DMS79 treated with DMSO at 0.1 percent for 48 hours (cell line): ENCODE measurements at regions not wholly inside any gene's neighbourhood (a gene's known extent, or its start where the extent isn't known, plus 50 kb on each side); places are given as distances from the start of the nearest gene placed in this dataset.

Source experiments
- DNase-seq: peaks from one replicate; lab custom pipeline; 2025; lab: John Stamatoyannopoulos, UW

DNA sequence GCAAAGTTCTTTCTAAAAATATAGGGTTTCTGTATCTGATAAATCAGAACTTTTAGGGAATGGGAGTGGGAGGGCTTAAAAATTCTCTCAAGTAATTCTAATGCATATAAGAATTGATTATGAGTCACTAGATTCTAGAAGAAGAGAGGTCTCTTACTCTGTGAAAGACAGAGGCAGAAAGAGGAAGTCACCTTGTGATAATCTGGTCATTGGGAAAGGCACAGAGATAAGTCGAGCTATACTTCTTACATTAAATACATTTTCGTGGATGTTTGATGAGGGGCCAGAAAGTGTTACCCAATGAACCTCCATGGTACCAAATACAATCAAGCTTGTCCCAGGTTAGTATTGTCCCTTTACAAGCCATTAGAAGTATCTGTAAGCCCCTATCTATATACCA is 134.4 kb downstream of the MAD2L1 start:
- DNase-seq = no peak

DNA sequence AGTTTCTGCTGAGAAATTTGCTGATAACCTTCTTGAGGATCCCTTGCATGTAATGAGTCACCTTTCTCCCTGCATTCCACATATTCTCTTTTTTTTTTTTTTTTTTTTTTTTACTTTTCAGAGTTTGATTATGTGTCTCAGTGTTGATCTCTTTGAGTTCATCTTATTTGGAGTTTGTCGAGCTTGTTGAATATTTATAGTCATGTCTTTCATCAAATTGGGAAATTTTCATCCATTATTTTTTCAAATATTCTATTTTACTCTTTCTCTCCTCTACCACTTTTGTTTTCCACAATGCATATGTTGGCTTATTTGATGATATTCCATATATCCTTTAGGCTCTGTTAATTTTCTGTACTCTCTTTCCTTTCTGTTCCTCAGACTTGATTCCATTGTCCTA is 136.1 kb downstream of the MAD2L1 start:
- no peak for DNase-seq

DNA sequence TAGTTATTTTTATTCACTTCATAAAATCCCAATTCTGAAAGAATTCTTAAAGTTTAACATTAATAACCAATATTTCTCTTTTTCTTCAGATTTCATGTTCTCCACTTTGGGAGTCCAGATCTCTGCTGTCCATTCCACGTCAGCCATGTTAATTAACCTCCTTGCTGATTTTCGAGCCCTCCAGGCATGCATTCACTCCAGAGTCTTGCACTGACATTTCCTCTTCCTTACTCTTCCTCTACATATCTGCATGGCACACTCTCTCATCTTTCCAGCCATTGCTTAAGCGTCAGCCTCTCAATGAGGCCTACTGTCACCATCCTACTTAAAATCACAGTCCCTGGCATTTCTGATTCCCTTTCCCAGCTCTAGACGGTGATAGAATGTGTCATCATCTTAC is 144.8 kb downstream of the MAD2L1 start:
- no peak for DNase-seq

DNA sequence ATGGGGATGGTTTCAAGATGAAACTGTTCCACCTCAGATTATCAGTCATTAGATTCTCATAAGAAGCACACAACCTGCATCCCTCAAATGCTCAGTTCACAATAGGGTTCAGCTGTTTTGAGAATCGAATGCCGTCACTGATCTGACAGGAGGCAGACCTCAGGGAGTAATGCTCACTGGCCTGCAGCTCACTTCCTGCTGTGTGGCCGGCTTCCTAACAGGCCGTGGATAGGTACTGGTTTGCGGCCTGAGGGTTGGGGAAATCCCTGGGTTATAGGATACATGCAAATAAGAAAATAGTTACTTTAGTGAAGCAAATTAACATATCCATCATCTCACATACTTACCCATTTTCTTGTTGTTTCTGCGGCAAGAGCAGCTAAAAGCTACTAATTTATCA is 160.4 kb downstream of the MAD2L1 start:
- DNase-seq = no peak

DNA sequence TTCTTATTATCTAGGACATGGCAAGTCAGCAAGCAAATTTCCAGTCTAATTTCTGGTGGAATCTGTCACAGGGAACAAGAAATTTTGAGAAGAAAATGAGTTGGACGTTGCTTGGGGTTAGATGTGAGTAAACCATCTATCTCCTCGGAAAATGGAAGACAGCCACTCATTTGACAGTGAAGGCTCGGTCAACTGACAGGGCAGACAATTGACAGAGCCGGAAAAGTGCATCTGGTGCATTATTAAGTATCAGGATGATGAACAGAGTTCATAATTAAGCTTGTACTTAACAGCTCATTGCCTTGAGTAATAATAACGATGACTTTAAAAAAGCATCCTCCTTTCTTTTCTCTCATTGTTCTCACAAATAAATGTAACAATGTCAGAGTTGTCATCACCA is 168.4 kb downstream of the MAD2L1 start:
- no peak for DNase-seq

DNA sequence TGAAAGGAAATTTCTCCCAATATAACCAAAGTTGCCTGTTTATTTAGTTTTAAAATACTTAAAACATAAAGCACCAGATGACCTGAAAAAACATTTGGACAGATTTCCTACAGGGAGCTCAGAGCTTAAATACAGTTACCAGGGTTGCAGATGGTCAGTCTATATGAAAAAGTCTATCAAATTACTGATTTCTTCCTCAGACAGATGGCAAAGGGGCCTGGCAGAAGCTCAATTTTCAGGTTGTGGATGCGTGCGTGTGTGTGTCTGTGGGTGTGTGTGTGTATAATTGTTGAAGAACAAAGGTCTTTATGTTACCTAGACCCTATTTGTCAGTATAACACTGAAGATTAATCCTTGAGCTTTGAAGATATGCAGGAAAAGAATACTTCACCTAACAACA is 169.4 kb downstream of the MAD2L1 start:
- no peak for DNase-seq

DNA sequence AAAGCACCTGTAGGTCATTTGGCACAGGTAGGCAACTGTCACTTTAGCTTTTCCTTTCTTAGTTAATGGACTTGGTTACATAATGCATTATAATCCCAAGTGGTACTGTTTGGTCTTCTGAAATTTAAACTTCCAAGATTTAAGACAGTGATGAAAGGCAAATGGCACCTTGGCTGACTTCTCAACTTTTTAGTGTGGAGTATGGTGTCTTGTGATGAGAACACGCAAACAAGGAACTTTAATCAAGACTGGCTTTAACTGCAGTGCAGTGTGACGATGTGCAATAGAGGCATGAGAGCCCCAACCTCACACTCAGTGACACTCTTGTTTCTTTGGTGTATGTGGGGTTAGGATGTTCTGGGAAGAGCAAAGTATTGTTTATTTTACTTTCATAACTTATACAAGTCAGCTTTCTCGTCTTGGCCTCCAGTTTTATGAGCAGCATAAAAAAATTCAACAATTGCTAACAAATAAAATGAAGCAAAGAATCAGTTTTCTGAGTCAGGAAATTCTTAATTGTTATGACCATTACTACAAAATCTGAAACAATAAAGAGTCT is 171.9 kb downstream of the MAD2L1 start:
- no peak for DNase-seq

DNA sequence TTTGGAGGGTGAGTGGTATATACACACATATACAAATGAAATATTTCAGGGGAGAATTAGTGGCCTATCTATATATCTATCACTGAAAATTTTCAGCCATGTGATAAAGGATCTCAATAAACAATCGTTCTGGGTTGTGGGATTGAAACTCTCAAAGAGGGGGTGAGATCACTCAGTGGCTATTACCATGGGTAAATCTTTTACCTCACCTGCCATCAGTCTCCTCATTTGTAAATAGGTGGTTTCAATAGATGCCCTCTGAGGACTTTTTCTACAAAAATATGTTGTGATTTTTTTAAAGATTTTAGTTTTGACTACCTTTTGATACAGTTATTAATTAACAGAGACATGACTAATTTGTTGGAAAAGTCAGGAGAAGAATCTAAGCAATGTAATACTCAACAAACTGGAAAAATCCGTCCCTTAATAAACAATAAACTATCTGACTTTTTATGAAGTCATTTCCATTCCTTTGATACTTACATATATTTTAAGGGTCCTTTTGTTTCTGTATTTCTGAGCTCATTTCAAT is 192.8 kb downstream of the MAD2L1 start:
- DNase-seq = no peak

DNA sequence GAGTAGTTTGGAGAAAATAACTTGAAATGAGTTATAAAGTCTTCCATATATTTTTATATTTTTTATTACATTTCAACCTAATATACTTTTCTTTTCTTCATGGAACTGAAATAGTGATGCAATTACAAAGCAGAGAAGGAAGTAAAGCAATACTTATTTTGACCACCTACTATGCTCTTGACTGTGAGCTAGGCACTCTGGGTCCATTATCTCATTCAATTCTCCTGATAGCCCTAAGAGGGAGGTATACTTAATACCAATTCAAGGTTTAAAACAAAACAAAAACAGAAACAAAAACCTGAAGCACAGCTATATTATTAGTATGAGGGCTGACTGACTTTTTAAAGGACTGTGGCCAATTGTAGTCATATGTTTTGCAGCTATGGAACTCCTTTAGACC is 193.5 kb downstream of the MAD2L1 start:
- no peak for DNase-seq

DNA sequence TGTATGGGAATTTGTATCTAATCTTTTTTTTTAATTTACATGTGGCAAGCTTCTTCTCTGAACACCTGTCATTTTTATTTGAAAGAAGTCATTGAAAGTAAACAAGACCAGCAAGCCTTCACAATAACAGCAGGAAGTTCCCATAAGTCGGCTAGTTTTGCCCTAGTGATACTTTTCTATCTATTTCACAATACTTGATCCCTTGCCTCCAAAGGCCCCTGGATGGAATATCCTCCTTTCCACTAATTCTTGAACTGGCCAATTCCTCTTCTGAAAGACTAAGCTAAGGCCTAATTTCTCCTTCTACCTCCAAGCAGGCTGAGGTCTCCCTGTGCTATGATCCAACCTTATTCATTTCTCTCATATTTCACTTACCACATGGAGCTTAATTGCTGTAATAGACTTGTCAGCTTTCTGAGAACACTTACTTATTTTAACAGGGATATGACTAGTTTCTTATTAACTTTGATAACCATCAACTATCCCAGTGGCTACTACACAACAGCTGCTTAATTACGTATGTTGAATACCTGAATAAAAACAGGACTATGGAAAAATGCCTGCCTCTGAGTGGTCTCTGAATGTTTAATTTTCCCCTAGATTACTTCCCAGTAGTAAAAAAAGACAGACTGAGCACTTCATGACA is 194.2 kb downstream of the MAD2L1 start:
- DNase-seq = no peak

DNA sequence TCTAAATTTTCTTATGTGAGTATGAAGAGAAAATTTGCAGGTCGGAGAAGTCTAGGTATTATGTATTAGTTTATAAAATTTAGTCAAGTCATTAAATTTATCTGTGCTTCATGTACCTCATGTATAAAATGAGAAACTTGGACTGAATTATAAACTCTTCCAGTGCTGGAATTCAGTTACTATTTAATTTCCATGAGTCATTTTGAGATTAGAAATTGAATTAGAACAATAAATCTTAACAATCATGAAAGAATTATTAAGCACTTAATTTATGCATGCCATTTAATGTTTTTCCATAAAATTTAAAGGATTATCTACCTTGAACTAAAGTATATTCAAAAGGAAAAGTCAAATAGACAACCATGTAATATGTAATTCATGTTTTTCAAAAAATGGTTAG is 195.8 kb downstream of the MAD2L1 start:
- DNase-seq = no peak

DNA sequence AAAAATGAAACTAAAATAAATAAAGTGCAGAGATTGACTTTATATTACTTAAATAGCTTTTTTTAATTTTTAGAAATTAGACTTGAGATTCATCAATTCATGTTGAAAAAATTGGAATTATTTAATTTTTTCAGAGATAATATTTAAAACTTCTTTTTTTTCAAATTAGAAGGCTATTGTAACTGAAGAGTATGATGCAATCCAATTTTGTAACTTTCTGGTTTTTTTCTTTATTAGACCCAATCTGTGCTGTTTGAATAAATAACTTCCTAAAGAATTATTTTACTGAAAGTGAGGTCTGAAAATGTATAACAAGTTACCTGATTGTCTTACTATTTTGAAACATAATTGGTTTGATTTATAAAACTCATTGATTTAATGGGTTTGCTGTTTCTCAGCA is 200.9 kb downstream of the MAD2L1 start:
- DNase-seq = no peak

DNA sequence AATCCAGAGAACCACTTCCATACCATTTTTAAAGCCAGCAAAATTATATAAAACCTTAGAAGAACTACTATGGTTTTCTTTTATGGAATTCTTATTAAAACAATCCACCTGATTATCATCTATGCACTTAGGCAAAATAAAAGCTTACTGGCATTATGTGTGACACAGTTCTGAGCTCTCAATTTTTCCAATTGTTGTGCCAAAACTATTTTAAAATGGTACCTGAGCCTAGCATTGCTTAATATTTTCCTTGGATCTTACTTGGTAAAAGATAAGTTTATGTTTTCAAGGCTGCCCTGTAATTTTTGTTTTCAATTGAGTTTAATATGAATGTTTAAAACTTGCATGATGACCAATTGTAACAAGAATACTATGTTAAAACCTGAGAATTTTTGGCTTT is 201.3 kb downstream of the MAD2L1 start:
- DNase-seq = no peak

DNA sequence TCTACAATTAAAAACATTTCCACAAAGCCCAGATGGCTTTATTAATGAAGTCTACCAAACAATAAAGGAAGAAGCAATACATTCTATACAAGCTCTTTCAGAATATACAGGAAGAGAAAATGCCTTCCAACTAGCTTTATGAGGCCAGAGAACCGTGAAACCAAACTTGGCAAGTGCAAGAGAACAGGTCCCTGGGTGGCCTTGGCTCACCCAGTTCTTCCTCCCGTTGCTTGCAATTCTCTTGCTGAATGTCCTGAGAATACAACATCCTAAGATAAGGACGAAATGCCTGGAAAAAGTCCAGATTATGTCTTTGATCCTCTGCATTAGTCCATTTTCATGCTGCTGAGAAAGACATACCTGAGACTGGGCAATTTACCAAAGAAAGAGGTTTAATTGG is 204.9 kb downstream of the MAD2L1 start:
- peak; percentile 2 for DNase-seq

DNA sequence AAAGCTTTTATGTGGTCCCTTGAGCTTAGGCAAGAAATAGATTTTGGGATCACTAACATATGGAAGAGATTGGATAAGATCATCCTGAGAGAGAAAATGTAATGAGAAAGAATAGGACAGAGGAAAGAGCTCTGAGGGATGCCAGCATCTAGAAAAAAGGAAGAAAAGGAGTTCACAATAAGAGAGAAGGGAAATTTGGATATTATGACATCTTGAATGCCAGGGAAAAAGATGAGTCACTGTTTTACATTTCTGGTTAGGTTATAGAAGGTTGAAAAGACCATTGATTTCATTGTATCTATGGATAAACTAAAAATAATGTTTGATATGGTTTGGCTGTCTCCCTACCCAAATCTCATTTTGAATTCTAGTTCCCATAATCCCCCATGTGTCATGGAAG is 208.5 kb downstream of the MAD2L1 start:
- DNase-seq = no peak

DNA sequence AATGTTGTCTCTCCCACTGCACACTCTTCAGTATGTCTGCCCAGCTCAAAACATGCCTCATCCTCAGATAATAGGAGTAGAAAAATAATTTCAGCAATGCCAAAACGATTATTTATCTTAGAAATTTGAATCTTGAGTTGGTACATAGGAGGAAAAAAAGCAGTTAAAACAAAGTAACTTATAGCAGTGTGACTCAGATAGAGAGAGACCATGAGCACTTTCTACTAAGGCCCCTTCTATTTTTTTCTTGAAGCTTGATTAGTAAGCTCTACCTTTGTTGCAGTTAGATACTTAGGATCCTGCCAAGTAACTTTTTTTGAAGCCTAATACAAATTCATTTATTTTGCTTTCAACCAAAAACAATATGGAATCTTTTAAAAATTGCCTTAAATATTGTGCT is 212.3 kb downstream of the MAD2L1 start:
- no peak for DNase-seq

DNA sequence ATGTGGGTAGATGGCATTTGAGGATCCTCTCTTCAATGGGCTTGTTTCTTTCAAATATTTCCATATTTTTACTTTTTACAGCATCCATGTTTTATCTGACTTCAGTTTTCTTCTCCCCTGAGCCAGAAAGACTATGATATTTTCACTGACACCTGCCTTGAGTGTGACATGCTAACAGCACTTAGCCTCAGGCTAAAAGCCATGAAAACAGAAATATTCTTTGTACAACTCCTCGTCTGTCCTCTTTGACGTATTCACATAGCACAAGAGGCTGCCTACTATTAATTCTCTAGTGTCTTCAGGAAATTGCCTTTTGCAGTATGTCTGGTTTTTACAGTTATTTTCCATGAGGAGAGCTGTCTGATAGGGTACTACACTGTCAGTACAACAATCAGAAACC is 215.0 kb downstream of the MAD2L1 start:
- DNase-seq = no peak

DNA sequence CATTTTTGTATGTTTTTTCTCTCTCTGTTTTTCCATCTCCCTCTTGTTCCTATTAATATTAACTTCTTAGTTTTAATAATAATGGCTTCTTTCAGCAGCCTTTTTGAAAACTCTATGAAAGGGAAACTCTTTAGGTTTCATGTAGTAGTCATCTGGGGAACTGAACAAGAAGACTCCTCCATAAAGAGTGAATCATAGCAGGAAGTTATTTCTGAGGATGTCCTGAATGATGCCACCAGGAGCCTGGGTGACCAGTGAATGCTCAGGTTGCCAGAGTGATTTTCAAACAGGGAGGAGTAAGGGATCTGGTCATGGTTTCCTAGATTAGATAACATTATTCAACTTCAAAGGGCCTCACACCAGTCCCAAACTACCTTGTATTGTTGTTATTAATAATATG is 212.8 kb upstream of the PDE5A start:
- no peak for DNase-seq

DNA sequence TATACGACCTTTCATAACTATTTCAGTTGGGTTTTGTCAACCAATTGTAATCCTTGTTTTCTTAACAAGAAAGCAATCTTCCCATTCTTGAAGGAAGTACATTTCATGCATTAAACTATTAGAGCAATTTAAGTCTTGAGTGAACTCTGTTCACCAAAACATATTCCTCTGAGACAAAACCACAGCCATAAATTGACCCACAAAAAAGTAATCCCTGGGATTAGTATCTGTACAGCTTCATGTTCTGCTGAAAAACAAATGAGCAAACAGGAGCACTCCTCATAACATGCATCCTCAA is 207.0 kb upstream of the PDE5A start:
- no peak for DNase-seq

DNA sequence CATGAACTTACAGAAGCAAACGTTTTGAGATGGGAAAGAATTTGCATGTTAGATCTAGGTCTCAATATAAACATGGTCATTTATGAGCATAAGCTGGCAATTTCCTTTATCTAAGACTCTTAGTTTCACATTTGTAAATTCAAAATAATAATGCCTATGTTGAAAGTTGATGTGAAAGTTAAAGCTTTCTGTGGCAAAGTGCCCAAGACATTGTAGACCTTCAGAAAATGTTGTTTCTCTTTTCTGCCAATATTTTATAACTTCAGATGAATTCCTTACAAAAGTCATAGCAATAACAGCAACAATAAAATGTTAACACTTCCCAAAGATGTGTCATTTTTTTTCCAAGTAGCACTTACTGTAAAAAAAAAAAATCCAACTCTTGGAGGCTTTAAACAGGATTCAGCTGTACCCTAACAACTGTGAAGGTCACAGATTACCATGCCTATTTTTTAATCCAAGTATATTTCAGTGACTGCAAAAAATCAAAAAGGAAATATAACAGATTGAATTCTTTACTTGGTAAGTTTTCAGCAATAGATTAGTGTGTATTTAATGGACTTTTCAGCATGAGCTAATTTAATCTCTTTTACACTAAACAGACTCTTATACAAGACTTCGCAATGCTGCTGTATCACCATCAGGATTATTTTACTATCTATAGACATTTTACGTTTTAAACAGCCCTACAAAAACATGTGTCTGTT is 206.5 kb upstream of the PDE5A start:
- no peak for DNase-seq

DNA sequence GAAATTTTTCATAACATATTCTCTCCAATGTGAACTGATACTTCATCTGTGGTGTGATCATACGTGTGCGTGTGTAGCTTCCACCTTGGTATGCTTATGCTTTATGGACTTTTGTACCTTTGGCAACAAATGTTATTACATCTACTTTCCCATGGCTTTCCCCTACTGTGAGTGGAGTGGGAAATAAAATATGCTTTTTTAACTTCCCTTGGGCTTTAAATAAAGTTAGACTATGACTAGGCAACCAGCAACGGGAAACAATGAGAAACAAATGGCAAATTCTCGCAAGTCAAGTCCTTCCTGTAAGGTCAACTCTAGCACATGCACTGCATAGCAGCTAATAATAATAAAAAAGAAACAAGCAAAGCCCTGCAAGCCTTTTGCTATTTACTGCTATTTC is 205.0 kb upstream of the PDE5A start:
- no peak for DNase-seq

DNA sequence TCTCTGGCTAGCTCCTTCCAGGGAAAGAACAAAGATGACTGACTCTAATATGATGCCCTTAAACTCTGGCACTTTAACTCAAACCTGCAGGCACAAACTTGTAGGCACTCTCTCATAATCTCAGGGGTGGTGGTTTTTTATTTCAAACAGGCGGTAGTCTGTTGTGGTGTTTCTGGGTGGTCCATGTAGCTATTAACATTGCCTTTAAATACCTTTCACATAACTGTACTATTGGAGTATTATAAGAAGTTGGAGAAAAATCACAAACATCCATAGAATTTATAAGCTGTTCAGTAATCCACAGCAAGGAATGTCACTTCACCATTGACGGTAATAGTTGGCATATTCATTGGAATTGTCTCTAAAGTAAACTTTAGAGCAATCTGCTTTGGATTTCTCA is 204.2 kb upstream of the PDE5A start:
- DNase-seq = no peak

DNA sequence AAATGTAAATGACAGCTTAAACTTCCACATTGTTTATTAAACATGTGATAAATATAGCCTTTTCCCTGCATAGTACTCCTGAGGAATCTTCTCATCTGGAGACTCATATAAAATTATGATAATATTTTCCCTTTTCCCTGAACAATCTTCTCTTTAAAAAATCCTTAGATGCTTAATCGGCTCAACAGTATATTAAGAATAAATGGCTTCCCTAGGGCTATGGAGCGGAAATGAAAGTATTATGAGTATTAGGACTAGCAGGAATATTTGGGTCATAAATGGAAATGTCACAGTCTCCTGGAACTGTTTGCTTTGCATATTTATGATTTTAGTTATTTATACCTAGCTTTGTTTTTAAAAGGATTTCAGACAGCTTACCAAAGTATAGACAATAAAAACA is 200.7 kb upstream of the PDE5A start:
- DNase-seq = no peak

DNA sequence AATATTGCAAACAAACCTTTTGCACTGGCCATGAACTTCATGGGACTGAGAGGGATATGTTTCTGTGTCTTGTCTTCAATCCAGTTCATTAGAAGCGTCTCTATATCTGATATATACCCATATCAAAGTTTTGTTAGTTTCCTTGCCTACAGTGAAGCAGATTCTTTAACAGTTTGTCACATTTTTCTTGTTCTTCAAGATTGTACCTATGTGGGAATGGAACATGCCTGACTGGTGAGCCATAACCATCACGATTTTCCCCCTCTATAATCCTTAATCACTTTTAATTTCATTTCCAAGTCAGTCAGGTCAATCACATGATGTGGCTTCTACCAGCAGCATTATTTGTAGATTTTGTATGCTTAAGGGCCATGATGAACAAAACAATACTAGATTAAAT is 197.1 kb upstream of the PDE5A start:
- no peak for DNase-seq
